Activated CD4-positive, alpha-beta T cell treated with anti-CD3 and anti-CD28 coated beads for 24 hours (primary cell): ENCODE measurements at regions not wholly inside any gene's neighbourhood (a gene's known extent, or its start where the extent isn't known, plus 50 kb on each side); places are given as distances from the start of the nearest gene placed in this dataset.

Experiments used
- DNase-seq, 2 donors: peaks; one replicate each; pipeline ENCODE4 v3.0.0-alpha.2; 2020; ENCODE audit warnings: low read depth in 2 of 2

GRCh38 chr6:14321992-14322772, 204.6 kb downstream of the CD83 start:
- DNase-seq = no peak

GRCh38 chr6:14322841-14323240, 205.3 kb downstream of the CD83 start:
- DNase-seq = no peak

- no peak for DNase-seq
Measured at GRCh38 chr6:14326774-14327173, 209.2 kb downstream of the CD83 start.

- DNase-seq = no peak
Measured at GRCh38 chr6:14328163-14328562, 210.6 kb downstream of the CD83 start.

GRCh38 chr6:14333556-14334305, 216.2 kb downstream of the CD83 start:
- no peak for DNase-seq

- no peak for DNase-seq
Measured at GRCh38 chr6:14335071-14335470, 217.5 kb downstream of the CD83 start.

- no peak for DNase-seq
Measured at GRCh38 chr6:14337152-14337551, 219.6 kb downstream of the CD83 start.

- DNase-seq = no peak
Measured at GRCh38 chr6:14339172-14339571, 221.6 kb downstream of the CD83 start.

- no peak for DNase-seq
Measured at GRCh38 chr6:14339711-14340584, 222.4 kb downstream of the CD83 start.

- DNase-seq = no peak
Measured at GRCh38 chr6:14344486-14344885, 226.9 kb downstream of the CD83 start.

GRCh38 chr6:14348389-14348788, 230.8 kb downstream of the CD83 start:
- no peak for DNase-seq

- no peak for DNase-seq
Measured at GRCh38 chr6:14349507-14349906, 231.9 kb downstream of the CD83 start.

- no peak for DNase-seq
Measured at GRCh38 chr6:14350210-14350609, 232.6 kb downstream of the CD83 start.

- no peak for DNase-seq
Measured at GRCh38 chr6:14353281-14353680, 235.7 kb downstream of the CD83 start.

GRCh38 chr6:14353798-14354197, 236.2 kb downstream of the CD83 start:
- no peak for DNase-seq

GRCh38 chr6:14354919-14355572, 237.5 kb downstream of the CD83 start:
- DNase-seq = peak; percentile 22 to 43

GRCh38 chr6:14359438-14359837, 241.9 kb downstream of the CD83 start:
- no peak for DNase-seq

GRCh38 chr6:14360565-14360964, 243.0 kb downstream of the CD83 start:
- DNase-seq = no peak

GRCh38 chr6:14361297-14361696, 243.7 kb downstream of the CD83 start:
- no peak for DNase-seq

- no peak for DNase-seq
Measured at GRCh38 chr6:14361956-14362587, 244.5 kb downstream of the CD83 start.

- DNase-seq = no peak
Measured at GRCh38 chr6:14364370-14364769, 246.8 kb downstream of the CD83 start.
